HuH-7 (cell line): ENCODE measurements at regions not wholly inside any gene's neighbourhood (a gene's known extent, or its start where the extent isn't known, plus 50 kb on each side); places are given as distances from the start of the nearest gene placed in this dataset.
A peak's percentile ranks its signal among the peaks of the same experiment; 100 is the strongest.

Experiments
- DNase-seq: peaks from one replicate; pipeline ENCODE4 v3.0.0; 2011; ENCODE audit warnings: low spot score

- no peak for DNase-seq
Observed at GRCh38 chr2:205902041-205902899, 183.7 kb downstream of the INO80D start.

- DNase-seq, result no peak
Observed at GRCh38 chr2:205901491-205901890, 184.5 kb downstream of the INO80D start.

- DNase-seq, result no peak
Observed at GRCh38 chr2:205898744-205899143, 187.2 kb downstream of the INO80D start.

- no peak for DNase-seq
Observed at GRCh38 chr2:205895981-205896655, 189.9 kb downstream of the INO80D start.

GRCh38 chr2:205892665-205893259 is 193.2 kb downstream of the INO80D start:
- no peak for DNase-seq

- DNase-seq, result no peak
Observed at GRCh38 chr2:205892251-205892655, 193.7 kb downstream of the INO80D start.

- DNase-seq, result no peak
Observed at GRCh38 chr2:205889114-205889513, 196.9 kb downstream of the INO80D start.

- DNase-seq, result no peak
Observed at GRCh38 chr2:205887637-205888036, 198.3 kb downstream of the INO80D start.

GRCh38 chr2:205885492-205886099 is 200.4 kb downstream of the INO80D start:
- DNase-seq, result peak; percentile 77

- no peak for DNase-seq
Observed at GRCh38 chr2:205883965-205884364, 201.7 kb downstream of the NRP2 start.

GRCh38 chr2:205882806-205883425 is 200.6 kb downstream of the NRP2 start:
- DNase-seq, result no peak

GRCh38 chr2:205880048-205880447 is 197.7 kb downstream of the NRP2 start:
- DNase-seq, result no peak

GRCh38 chr2:205878999-205879762 is 196.9 kb downstream of the NRP2 start:
- DNase-seq, result no peak

- no peak for DNase-seq
Observed at GRCh38 chr2:205877496-205877895, 195.2 kb downstream of the NRP2 start.

- DNase-seq, result no peak
Observed at GRCh38 chr2:205876127-205876526, 193.8 kb downstream of the NRP2 start.

- no peak for DNase-seq
Observed at GRCh38 chr2:205872716-205873115, 190.4 kb downstream of the NRP2 start.

GRCh38 chr2:205869439-205869838 is 187.1 kb downstream of the NRP2 start:
- DNase-seq, result no peak

- no peak for DNase-seq
Observed at GRCh38 chr2:205868773-205869333, 186.6 kb downstream of the NRP2 start.

- no peak for DNase-seq
Observed at GRCh38 chr2:205868053-205868452, 185.8 kb downstream of the NRP2 start.

GRCh38 chr2:205867371-205867770 is 185.1 kb downstream of the NRP2 start:
- DNase-seq, result no peak

- no peak for DNase-seq
Observed at GRCh38 chr2:205865905-205866441, 183.7 kb downstream of the NRP2 start.
